GM10248 (cell line): ENCODE measurements at regions not wholly inside any gene's neighbourhood (a gene's known extent, or its start where the extent isn't known, plus 50 kb on each side); places are given as distances from the start of the nearest gene placed in this dataset.
"Not testable (repeated sequence)": the region's sequence is repeated elsewhere in the genome, so short reads cannot be mapped to it uniquely, and the experiment has no call there.

Experiments
- CTCF ChIA-PET: fragments of 300-600 bp; sonication (Branson Sonifier 250); formaldehyde crosslinking; extraction: SDS; loops from one replicate; lab custom pipeline; 2021; ENCODE audit warnings: antibody characterized with exemption; lab: Yijun Ruan, JAX
- POLR2A ChIA-PET: fragments of 350-650 bp; sonication (Branson Sonifier 250); formaldehyde crosslinking; extraction: SDS; loops from one replicate; lab custom pipeline; 2020; ENCODE audit warnings: antibody characterized with exemption; lab: Yijun Ruan, JAX
- DNase-seq: peaks from one replicate; pipeline ENCODE4 v3.0.0; 2012; ENCODE audit errors: extremely low spot score
- TF ChIP-seq, protein P1 (sequence below): IDR thresholded peaks from 2 replicates; pipeline ENCODE4 v1.5.1; 2012; ENCODE audit warnings: mild to moderate bottlenecking, low read depth; ENCODE audit errors: extremely low read depth, missing control alignments, control extremely low read depth

DNA sequence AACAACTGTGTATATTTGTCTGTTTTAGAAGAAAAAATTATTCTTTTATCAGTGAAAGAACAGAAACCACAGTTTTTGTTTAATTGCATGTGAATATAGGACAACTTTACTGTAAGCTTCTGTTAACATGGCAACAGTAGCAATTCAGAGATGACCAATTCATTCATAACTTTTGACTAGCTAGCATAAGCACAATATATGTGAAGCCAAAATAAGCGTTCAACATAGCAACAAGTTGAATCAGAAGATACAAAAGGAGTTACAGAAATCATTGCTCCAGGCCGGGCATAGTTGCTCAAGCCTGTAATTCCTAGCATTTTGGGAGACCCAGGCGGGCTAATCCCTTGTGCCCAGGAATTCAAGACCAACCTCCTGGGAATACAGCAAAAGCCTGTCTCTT, 197.1 kb upstream of the GPC6 start:
- TF ChIP-seq, protein P1, sequence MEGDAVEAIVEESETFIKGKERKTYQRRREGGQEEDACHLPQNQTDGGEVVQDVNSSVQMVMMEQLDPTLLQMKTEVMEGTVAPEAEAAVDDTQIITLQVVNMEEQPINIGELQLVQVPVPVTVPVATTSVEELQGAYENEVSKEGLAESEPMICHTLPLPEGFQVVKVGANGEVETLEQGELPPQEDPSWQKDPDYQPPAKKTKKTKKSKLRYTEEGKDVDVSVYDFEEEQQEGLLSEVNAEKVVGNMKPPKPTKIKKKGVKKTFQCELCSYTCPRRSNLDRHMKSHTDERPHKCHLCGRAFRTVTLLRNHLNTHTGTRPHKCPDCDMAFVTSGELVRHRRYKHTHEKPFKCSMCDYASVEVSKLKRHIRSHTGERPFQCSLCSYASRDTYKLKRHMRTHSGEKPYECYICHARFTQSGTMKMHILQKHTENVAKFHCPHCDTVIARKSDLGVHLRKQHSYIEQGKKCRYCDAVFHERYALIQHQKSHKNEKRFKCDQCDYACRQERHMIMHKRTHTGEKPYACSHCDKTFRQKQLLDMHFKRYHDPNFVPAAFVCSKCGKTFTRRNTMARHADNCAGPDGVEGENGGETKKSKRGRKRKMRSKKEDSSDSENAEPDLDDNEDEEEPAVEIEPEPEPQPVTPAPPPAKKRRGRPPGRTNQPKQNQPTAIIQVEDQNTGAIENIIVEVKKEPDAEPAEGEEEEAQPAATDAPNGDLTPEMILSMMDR = no peak
- POLR2A ChIA-PET = no interaction called here
- CTCF ChIA-PET = no interaction called here
- DNase-seq = no peak

DNA sequence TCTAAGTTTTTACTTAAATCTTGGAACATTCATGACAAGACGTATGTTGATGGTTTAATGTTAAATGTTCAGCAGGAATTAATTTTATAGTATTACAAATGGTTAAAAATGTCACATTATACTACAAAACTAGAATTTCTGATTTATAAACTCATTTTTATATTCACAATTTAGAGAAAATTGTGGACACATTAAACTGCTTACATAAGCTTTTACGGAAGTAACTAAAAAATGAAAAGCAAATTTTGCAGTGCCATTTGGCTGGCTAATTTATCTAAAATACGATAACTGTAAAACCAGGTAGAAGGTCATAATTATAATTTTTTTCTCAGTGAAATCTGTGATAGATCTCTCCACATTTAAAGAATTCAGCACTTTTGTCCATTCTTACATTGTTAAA, 190.2 kb upstream of the GPC6 start:
- CTCF ChIA-PET = no interaction called here
- DNase-seq = no peak
- POLR2A ChIA-PET = no interaction called here
- TF ChIP-seq, protein P1 = no peak

DNA sequence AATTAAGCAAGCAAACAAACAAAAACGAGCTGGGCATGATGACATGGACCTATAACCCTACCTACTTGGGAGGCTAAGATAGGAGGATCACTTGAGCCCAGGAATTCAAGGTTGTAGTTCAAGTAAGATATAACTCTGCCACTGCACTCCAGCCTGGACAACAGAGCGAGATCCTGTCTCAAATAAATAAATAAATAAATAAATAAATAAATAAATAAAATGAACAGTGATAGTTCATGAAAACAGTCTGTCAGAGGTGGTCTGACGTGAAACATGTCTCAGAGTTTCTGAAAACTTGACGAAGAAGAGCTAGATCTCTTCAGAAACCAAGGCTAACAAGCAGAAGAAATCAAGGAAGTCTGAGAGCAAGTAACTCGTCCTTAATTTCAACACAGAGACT, 188.8 kb upstream of the GPC6 start:
- TF ChIP-seq, protein P1 = no peak
- DNase-seq = no peak
- ChIA-PET CTCF (no interaction called here), POLR2A (no interaction called here)

DNA sequence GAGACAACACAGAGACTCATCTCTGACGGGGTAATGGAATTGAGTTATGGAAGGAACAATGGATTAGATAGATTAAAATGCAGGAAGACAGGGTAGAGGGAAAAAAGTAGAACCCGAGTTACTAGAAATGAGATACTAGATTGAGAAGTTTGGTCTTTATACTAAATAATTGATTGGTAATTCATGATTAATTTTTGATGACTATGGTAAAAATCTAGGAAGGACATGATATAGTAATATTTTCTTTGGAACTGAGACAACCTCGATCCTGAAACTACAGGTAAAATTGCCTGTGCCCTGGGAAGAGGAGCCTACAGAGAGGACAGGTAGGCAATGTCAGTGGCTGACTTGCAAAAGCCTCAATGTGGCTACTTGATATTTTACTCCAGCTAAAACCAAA, 188.4 kb upstream of the GPC6 start:
- DNase-seq = no peak
- POLR2A ChIA-PET = no interaction called here
- CTCF ChIA-PET = no interaction called here
- TF ChIP-seq, protein P1 = no peak

DNA sequence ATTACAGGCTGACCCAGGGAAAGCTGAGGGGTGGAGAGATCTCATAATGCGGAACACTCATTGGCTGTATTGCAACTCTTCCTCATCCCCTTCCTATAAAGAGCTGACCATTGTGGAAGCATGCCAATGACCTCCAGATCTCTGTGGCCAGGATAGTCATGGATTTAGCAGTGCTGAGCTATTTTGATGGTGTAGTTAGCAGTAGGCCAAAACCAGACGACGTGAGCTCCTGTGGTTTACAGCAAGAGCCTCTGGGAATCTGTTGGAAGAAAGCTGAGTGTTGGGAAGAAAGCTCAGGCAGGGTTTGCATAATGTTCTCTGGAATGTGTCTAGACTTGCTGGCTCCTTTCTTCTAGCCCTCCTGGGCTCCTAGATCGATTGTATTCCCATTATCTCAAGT, 187.5 kb upstream of the GPC6 start:
- no peak for DNase-seq
- ChIA-PET CTCF (no interaction called here), POLR2A (no interaction called here)
- TF ChIP-seq, protein P1 = no peak

DNA sequence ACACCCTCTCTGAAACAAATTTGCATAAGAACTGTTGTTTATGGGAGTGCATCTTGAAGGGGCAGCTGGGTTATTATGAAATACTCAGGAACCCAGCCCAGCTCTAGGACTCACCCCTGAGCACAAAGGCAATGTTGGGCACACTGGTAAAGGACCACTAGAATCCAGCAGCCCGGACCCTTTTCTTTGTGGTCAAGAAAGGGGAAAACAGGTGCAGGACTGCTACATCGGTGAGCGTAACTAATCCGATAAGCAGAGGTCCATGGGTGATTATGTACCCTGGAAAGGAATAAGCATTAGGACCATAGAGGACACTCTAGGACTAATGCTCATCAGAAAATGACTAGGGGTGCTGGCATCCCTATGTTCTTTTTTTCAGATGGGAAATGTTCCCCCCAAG, 185.0 kb upstream of the GPC6 start:
- CTCF ChIA-PET, DNase-seq, POLR2A ChIA-PET: not testable (repeated sequence)

DNA sequence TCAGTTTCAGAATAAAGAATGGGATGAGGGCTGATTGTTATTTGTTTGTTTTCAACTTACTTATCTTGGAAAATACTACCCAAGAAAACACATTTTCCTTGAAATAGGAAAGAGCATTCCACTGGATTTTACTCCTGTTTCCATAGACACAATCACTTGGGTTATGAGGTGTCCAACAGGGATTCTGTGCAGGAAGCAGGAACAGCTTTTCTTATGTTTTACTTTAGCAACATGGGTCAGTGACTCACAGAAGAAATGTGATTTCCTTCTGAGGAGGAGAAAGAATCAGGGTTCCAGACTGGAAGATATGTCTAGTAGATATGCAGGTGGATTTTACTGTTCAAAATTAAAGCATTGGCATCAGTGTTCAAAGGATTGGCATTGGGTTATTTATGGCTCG, 180.8 kb upstream of the GPC6 start:
- no peak for DNase-seq
- ChIA-PET CTCF (no interaction called here), POLR2A (no interaction called here)
- TF ChIP-seq, protein P1 = no peak
